Left lung (tissue), 4 donors: ENCODE measurements at regions not wholly inside any gene's neighbourhood (a gene's known extent, or its start where the extent isn't known, plus 50 kb on each side); places are given as distances from the start of the nearest gene placed in this dataset.

ENCODE experiments used
- ATAC-seq: fragments of 200-7000 bp; cut with Tn5 transposase; one replicate; pipeline ENCODE4 v1.9.1; 2020; ENCODE audit warnings: moderate library complexity
- DNase-seq, 4 donors: peaks; one replicate each; pipeline ENCODE4 v3.0.0-alpha.2; 2013 to 2020
- H3K27ac ChIP-seq, 2 donors: fragments of 200-600 bp; sonication (generic) in 1 of 2; one replicate each; pipeline versions ENCODE4 v1.5.0 to v1.8.0; 2020 to 2021
- H3K27me3 ChIP-seq, 2 donors: fragments of 200-600 bp; sonication (generic) in 1 of 2; one replicate each; pipeline versions ENCODE4 v1.5.0 to v1.8.0; 2020 to 2021
- H3K36me3 ChIP-seq, 2 donors: fragments of 200-600 bp; sonication (generic) in 1 of 2; one replicate each; pipeline versions ENCODE4 v1.5.0 to v1.8.0; 2020 to 2021
- H3K4me1 ChIP-seq, 2 donors: fragments of 200-600 bp; one replicate each; pipeline ENCODE4 v1.8.0; 2021
- H3K4me3 ChIP-seq, 2 donors: fragments of 200-600 bp; sonication (generic) in 1 of 2; one replicate each; pipeline versions ENCODE4 v1.5.0 to v1.8.0; 2020 to 2021; ENCODE audit warnings: mild to moderate bottlenecking in 1 of 2
- H3K9me3 ChIP-seq, 2 donors: fragments of 200-600 bp; sonication (generic) in 1 of 2; one replicate each; pipeline versions ENCODE4 v1.5.0 to v1.8.0; 2020 to 2021
- intact Hi-C, 2 donors: fragments of 100-400 bp; cut with DNase I; formaldehyde crosslinking; loops; one replicate each; pipeline versions ENCODE4 v1.11.2 to v1.14.2; 2022
- TF ChIP-seq, protein P1 (sequence below), 2 donors: fragments of 200-600 bp; sonication (generic) in 1 of 2; IDR thresholded peaks; one replicate each; pipeline versions ENCODE4 v1.5.0 to v1.8.0; 2021; ENCODE audit warnings: antibody characterized with exemption in 2 of 2
- donor health status: DM: no; HTN: yes; CAD: no.
- donor health status: DM: no; HTN: no; CAD: no.

GRCh38 chr2:200170221-200170620 is 136.3 kb upstream of the SPATS2L start:
- no peak for ATAC-seq
- H3K4me1 ChIP-seq: no peaks in the 10 kb centered on the region
- H3K4me3 ChIP-seq: no peak overlapping the region
- no peaks in the 10 kb centered on the region for H3K27me3 ChIP-seq
- H3K36me3 ChIP-seq: no peaks in the 10 kb centered on the region
- no peak for DNase-seq
- intact Hi-C loops: no loop called here
- H3K9me3 ChIP-seq: peaks cover 0 to 12% of the 10 kb centered on the region in 2 donors
- TF ChIP-seq, protein P1, sequence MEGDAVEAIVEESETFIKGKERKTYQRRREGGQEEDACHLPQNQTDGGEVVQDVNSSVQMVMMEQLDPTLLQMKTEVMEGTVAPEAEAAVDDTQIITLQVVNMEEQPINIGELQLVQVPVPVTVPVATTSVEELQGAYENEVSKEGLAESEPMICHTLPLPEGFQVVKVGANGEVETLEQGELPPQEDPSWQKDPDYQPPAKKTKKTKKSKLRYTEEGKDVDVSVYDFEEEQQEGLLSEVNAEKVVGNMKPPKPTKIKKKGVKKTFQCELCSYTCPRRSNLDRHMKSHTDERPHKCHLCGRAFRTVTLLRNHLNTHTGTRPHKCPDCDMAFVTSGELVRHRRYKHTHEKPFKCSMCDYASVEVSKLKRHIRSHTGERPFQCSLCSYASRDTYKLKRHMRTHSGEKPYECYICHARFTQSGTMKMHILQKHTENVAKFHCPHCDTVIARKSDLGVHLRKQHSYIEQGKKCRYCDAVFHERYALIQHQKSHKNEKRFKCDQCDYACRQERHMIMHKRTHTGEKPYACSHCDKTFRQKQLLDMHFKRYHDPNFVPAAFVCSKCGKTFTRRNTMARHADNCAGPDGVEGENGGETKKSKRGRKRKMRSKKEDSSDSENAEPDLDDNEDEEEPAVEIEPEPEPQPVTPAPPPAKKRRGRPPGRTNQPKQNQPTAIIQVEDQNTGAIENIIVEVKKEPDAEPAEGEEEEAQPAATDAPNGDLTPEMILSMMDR (IDR thresholded peaks at IDR 0.05): no peak
- H3K27ac ChIP-seq: no peak overlapping the region

- intact Hi-C loops: no loop called here
- ATAC-seq (no peak), DNase-seq (no peak)
- Histone ChIP-seq H3K4me1 (no peaks in the 10 kb centered on the region), H3K27me3 (no peaks in the 10 kb centered on the region), H3K36me3 (no peaks in the 10 kb centered on the region), H3K9me3 (peaks cover 0 to 2% of the 10 kb centered on the region in 2 donors), H3K4me3 (no peak overlapping the region), H3K27ac (no peak overlapping the region)
- TF ChIP-seq, protein P1 (IDR thresholded peaks at IDR 0.05): no peak
Observed at GRCh38 chr2:200171731-200172482, 134.6 kb upstream of the SPATS2L start.

DNA sequence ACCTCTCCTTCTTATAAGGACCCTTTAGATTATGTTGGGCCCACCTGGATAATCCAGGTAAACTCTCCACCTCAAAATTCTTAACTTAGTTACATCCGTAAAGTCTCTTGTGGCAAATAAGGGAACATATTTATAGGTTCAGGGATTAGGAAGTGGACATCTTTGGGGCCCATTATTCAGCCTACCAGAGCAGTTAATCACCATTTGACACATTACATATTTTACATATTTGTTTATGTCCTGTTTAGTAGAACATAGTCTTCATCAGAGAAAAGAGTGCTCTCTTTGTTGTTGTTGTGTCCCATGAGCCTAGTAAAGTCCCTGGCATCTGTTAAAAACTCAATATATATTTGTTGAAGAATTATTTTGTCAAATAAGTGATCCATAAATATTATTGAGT is 134.0 kb upstream of the SPATS2L start:
- Histone ChIP-seq H3K36me3 (no peaks in the 10 kb centered on the region), H3K27me3 (no peaks in the 10 kb centered on the region), H3K9me3 (peaks cover 0 to 2% of the 10 kb centered on the region in 2 donors), H3K4me1 (no peaks in the 10 kb centered on the region), H3K4me3 (no peak overlapping the region), H3K27ac (no peak overlapping the region)
- intact Hi-C loops: no loop called here
- TF ChIP-seq, protein P1 (IDR thresholded peaks at IDR 0.05): no peak
- no peak for ATAC-seq
- no peak for DNase-seq

GRCh38 chr2:200172944-200173581 is 133.4 kb upstream of the SPATS2L start:
- DNase-seq (peak in 2 of 4 donors; percentile 23 to 25), ATAC-seq (peak; percentile 50)
- no peaks in the 10 kb centered on the region for H3K4me1 ChIP-seq
- H3K27me3 ChIP-seq: peaks cover 0 to 2% of the 10 kb centered on the region in 2 donors
- peak overlapping the region in 1 of 2 donors; percentile 69 for H3K27ac ChIP-seq
- TF ChIP-seq, protein P1 (IDR thresholded peaks at IDR 0.05): no peak
- H3K4me3 ChIP-seq: no peak overlapping the region
- no peaks in the 10 kb centered on the region for H3K36me3 ChIP-seq
- peaks cover 0 to 2% of the 10 kb centered on the region in 2 donors for H3K9me3 ChIP-seq
- intact Hi-C loops: no loop called here

- no peaks in the 10 kb centered on the region for H3K36me3 ChIP-seq
- H3K4me3 ChIP-seq: no peak overlapping the region
- H3K27me3 ChIP-seq: peaks cover 0 to 6% of the 10 kb centered on the region in 2 donors
- peak overlapping the region in 1 of 2 donors; percentile 69 for H3K27ac ChIP-seq
- no peak for DNase-seq
- TF ChIP-seq, protein P1 (IDR thresholded peaks at IDR 0.05): no peak
- H3K9me3 ChIP-seq: peaks cover 0 to 2% of the 10 kb centered on the region in 2 donors
- intact Hi-C loops: no loop called here
- no peak for ATAC-seq
- no peaks in the 10 kb centered on the region for H3K4me1 ChIP-seq
Observed at GRCh38 chr2:200173691-200174090, 132.8 kb upstream of the SPATS2L start.
